ENCODE measurements at regions not wholly inside any gene's neighbourhood (a gene's known extent, or its start where the extent isn't known, plus 50 kb on each side); places are given as distances from the start of the nearest gene placed in this dataset.

GRCh38 chr12:71218616-71219015 is 60.8 kb upstream of the TSPAN8 start:
- intact Hi-C loops (cut with DNase I): no loop called here
- no peak for ATAC-seq
- no peaks in the 10 kb centered on the region for H3K9me3 ChIP-seq

DNA sequence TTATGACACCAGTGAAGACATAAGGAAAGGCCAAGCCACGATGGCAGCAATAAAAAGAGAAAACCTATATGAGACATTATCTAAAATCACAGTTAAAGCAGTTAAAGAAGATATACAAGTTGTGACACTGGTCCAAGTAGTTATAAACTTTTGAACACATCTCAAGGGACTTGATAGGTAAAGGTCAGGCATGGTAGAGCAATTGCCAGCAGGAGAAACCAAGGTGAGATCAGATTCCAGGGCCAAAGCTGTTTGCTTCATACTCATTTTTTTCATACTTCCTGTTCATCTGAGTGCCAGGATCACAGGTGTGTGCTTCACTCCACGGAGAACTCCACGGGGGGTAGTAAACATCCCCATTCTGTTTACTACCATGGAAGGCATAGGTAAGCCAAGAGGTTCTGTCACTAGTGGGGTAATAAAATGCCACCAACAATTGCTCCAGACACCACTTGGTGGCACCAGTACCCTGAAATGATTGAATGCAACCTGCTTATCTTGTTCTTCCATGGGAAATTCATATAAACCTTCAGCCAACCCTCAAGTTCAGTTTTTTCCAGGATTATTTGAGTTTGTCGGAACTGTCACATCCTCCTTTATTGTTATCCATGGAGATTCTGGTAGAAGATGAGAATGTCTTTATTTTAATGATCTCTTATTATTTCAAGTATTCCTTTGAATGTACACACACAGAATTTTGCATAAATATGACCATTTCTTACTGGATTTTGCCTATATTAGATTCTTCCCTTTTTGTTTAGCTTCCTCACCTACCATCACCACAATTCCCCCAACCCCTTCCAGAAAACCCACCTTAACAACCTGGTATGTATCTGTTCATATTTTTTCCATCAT is 59.2 kb upstream of the TSPAN8 start:
- DNase-seq: no peak
- 43% methylated on average over 2 of the region's 4 CpGs for WGBS (ENCODE audit: insufficient coverage, low coverage, low lambda C conversion rate, missing lambda C conversion rate)
- H3K4me1 ChIP-seq: no peaks in the 10 kb centered on the region
- H3K27ac ChIP-seq: no peak overlapping the region
- no peaks in the 10 kb centered on the region for H3K27me3 ChIP-seq
- no peaks in the 10 kb centered on the region for H3K9me3 ChIP-seq
- intact Hi-C loops (cut with DNase I): no loop called here
- TF ChIP-seq CTCF (IDR thresholded peaks at IDR 0.05) (peak; percentile 51 to 61 (median 56)), POLR2A (IDR thresholded peaks at IDR 0.05) (no peak)
- ATAC-seq: peak; percentile 87 to 96 (median 87)
- H3K4me3 ChIP-seq: no peak overlapping the region
- no peaks in the 10 kb centered on the region for H3K36me3 ChIP-seq

More at GRCh38 chr12:71218616-71219015, 60.8 kb upstream of the TSPAN8 start:
- TF ChIP-seq CTCF (IDR thresholded peaks at IDR 0.05) (no peak), POLR2A (IDR thresholded peaks at IDR 0.05) (no peak)
- WGBS (ENCODE audit: insufficient coverage, low coverage, low lambda C conversion rate, missing lambda C conversion rate): 54% methylated on average over 1 of the region's 1 CpG
- no peaks in the 10 kb centered on the region for H3K4me1 ChIP-seq
- no peaks in the 10 kb centered on the region for H3K36me3 ChIP-seq
- no peaks in the 10 kb centered on the region for H3K27me3 ChIP-seq
- no peak overlapping the region for H3K27ac ChIP-seq
- H3K4me3 ChIP-seq: no peak overlapping the region
- no peak for DNase-seq

DNA sequence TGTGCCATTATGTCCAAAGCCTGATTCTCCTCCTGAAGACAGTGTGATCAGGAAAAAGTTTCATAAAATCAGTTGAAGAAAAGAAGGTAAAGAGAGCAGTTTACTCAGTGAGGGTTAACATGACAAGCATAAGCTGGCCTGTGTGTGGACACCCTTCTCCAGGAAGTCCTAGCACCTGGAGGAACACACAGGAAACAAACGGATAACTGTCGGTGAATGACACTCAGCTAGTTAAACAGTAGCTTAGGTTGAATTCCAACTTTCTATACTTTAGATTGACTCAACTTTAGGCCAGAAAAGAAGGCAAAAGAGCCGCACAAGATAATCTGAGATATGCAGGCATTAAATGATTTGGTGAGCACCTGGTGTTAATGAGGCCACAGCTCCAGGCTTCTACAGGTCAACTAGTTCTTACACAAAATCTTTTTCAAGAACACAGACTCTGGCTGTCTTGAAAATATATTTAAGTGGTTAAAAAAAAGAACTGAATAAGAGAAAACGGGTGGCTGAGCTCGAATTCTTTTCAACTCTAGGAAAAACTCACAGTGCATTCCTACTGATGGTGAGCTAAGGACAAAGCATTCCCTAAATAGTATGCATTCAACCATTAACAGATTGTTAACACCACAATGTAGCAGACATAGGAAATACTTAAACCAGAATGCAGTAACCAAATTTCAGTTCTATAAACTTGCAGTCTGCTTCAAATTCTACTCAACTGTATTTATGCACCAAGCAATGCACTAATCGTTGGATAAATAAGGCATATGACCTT is 56.9 kb upstream of the TSPAN8 start:
- Histone ChIP-seq H3K27me3 (no peaks in the 10 kb centered on the region), H3K27ac (no peak overlapping the region), H3K4me1 (no peaks in the 10 kb centered on the region), H3K36me3 (no peaks in the 10 kb centered on the region), H3K4me3 (no peak overlapping the region), H3K9me3 (no peaks in the 10 kb centered on the region)
- TF ChIP-seq POLR2A (IDR thresholded peaks at IDR 0.05) (no peak), CTCF (IDR thresholded peaks at IDR 0.05) (no peak)
- 40% methylated on average over 6 of the region's 6 CpGs for WGBS (ENCODE audit: insufficient coverage, low coverage, low lambda C conversion rate, missing lambda C conversion rate)
- ATAC-seq (peak in 2 of 4 donors; percentile 39 to 56), DNase-seq (no peak)
- intact Hi-C loops (cut with DNase I): no loop called here

DNA sequence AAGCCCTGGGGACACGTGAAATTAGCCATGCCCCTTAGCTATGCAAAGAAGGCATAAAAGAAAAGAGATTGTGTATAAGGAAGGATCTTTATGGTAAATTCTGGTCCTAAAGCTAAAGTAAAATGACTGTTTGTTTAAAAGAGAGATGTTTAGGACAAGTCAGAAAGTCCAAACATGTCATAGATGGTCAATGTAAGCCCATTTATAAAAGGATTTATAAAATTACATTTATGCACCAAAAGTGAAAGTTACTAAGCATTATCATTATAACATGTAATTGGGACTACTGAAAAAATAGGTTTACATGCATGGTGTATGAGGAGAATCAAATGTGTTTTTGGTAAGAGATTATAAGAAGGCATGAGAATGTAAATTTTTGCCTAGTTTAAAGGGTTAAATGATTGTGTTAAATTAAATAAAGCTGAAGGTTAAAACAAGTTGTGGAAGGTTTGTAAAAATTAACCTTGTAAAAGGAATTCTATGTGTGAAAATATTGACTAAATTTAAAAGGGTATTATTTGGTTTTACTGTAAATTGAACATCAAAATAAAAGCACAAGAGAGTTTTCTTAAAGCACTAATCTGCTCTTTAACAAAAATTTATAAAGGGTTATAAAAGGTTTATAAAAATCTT is 50.4 kb upstream of the TSPAN8 start:
- intact Hi-C loops (cut with DNase I): no loop called here
- no peak for ATAC-seq
- Histone ChIP-seq H3K36me3 (no peaks in the 10 kb centered on the region), H3K27ac (no peak overlapping the region), H3K9me3 (no peaks in the 10 kb centered on the region), H3K27me3 (no peaks in the 10 kb centered on the region), H3K4me1 (no peaks in the 10 kb centered on the region), H3K4me3 (no peak overlapping the region)
- TF ChIP-seq CTCF (IDR thresholded peaks at IDR 0.05) (no peak), POLR2A (IDR thresholded peaks at IDR 0.05) (no peak)
- WGBS (ENCODE audit: insufficient coverage, low coverage, low lambda C conversion rate, missing lambda C conversion rate): 83% methylated on average over 1 of the region's 1 CpG
- no peak for DNase-seq
